ENCODE measurements at regions not wholly inside any gene's neighbourhood (a gene's known extent, or its start where the extent isn't known, plus 50 kb on each side); places are given as distances from the start of the nearest gene placed in this dataset.

- TF ChIP-seq POLR2A (IDR thresholded peaks at IDR 0.05) (no peak), CTCF (IDR thresholded peaks at IDR 0.05) (no peak)
Measured at GRCh38 chr9:91035825-91036208, 234.2 kb downstream of the SYK start.
